T-helper 2 cell (primary cell): ENCODE measurements at regions not wholly inside any gene's neighbourhood (a gene's known extent, or its start where the extent isn't known, plus 50 kb on each side); places are given as distances from the start of the nearest gene placed in this dataset.

Source experiments
- DNase-seq, 5 experiments: peaks; one replicate each; pipeline versions ENCODE4 v3.0.0 to v3.0.0-alpha.2; 2012 to 2022

DNA sequence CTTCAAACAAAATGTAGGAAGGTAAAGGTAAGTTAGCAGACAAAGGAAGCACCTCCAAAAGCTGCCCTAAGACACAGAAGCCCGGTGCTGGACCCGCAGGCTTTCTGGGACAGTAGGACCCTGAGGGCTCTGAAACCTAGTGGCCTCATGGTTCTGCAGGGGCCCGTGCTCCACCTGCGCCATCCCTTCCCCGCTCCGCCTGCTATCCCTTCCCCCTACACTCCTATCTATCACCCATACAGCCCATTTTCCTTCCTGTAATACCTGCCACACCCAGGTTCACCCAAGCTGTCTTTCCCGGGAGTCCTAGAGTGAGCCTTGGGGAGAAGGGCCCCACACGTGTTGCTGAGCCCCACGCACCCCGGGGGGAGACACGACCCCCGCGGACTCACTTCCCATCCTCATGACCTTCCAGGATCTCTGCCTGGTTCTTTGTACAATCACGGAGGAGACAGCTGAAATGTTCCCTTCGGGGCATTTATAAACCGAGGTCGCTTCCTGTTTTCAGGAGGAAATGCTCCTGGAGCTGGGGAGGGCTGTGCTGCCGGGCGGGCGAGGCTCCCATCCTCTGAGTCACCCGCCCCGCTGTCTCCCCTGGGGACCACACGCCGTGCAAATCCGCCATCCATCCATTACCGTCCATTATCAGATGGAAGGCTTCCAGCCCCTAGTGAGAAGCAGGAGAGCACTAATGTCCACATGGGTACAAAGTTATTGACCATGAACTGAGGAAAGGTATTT is 251.7 kb upstream of the PITRM1 start:
- no peak for DNase-seq

DNA sequence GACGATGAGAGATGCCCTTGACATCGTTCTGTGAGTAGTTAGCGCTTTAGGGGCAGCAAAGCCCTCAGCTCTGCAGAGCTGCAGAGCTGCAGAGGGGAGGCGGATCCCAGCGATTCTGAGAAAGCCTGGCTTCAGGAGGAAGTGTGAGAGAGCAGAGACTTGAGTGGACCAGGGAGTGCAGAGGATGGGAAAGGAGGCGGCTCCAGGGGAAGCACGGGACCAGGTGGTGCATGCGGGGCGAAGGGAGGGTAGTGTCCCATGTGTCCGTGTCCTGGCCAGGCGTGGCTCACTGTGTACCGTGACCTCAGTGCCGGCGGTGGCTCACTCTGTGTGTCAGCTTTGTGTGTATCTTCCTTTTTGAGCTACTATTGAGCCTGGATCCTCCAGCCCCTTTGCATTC is 250.8 kb upstream of the PITRM1 start:
- DNase-seq, result no peak

DNA sequence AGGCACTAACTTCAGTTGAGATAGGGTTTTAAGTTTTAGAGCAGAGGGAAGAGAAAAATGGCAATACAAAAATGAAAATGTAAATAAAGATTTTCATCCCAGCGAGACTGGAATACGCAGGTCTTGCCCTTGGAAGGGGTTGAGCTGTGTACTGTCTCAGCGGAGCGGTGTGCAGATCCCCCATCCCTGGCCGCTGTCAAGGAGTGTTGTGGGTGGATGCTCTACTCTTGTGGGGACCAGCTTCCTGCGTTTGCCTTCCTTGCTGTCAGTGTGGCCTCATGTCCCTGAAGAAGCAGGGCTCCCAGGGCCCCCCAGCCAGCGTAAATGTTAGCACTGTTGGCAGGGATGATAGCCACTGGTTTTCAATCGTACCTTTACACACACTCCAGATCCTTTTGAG is 249.7 kb upstream of the PITRM1 start:
- DNase-seq, result no peak

DNA sequence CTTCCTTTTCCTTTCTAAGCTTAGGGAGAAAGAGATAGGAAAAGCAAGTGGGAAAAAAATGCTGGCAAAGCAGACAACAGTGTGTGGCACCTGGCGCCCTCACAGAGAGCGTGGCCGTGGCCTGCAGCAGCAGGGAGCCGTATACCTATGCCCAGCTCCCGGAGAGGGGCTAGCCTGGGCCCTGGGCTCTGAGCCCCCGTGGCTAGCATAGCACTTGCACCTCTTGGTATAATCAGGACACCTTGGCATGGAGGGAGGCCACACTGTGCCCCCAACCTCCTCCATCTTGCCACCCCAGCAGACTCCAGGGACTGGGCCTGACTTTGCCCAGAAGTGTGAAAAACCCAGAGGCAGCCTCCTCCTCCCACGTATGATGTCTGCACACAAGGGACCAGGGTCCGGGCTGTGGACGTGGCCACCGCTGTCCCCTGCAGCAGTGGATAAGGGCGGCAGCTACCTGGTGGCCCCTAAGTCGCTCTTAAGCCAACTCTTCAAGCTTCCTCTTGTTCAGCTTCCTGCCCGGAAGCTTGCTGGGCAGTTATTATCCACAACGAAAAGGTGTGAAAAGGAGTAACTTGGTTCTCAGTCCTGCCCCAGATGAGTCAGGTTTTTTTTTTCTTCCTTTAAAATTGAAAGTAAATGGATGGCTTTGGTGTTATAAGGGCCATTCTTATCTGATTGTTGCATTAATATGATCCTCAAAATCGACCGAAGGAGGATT is 249.1 kb upstream of the PITRM1 start:
- peak in 1 of 5 experiments; percentile 37 for DNase-seq

DNA sequence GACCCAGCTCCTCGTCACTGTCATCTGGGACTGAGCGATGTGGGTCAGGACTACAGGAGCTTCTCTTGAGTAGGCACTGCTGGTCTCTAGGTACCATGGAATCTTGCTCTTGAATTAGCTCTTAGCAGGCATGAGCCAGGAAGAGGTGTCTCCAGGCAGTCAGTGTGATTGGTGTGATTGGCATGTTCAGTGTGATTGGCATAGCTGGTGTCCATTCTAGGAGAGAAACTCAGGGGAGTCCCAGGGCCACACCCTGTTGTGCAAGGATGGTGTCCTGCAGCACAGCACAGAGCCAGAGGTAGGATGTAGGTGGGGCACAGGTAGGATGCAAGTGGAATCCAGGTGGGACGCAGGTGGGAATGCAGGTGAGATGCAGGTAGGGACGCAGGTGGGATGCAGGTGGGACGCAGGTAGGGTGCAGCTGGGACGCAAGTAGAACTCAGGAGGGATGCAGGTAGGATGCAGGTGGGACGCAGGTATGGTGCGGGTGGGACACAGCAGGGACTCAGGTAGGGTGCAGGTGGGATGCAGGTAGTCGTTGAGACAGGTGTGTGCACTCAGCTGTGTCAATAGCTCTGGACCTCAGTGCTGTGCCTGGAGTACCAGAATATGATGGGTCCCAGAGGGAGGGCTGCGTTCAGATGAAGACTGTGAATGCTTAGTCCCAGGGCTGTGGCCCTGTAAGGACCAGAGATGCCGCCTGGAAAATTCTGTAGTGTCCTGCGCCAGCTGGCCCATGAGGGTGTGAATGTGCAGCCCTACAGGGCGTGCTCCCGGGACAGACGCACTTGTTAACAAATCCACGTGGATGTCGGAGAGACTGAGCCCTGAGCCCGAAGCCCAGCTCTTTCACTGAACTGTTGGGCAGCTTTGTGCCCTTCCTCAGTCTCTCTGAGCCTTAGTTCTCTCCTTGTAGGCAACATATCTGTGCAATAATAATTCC is 248.2 kb upstream of the PITRM1 start:
- peak in 1 of 5 experiments; percentile 21 for DNase-seq

DNA sequence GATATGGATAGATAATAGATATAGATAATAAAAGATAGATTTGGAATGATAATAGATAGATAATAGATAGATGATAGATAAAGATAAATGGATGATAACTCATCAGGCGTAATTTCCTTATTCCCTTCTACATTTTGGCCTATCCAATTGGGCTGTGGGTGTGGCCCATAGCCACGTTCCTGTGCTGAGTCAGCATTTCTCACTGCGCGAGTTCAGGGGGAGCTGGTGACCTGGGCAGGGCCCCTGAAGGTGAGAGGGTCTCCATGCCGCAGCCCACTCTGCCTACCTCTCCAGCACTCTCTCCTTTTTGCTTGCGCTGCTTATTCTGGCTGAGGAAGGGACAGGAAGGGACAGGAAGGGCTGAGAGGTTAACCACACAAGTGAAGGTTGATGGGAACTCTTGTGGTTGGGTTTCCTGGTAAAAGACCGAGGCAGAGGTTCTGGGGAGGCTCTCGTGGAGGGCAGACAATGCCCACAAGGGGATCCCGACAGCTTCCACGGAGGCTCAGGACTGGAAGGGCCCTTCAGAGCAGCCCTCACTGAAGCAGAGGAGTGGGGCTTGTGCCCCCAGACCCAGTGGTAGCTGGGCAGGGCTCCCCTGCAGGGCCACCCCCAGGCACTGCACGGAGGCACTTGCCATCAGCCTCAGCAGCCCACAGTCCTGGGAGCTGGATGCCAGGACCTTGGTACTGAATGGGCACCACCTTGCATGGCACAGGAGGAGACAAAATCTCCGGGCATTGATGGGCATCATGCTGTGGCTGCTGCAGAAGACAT is 247.3 kb upstream of the PITRM1 start:
- DNase-seq, result peak in 1 of 5 experiments; percentile 70

DNA sequence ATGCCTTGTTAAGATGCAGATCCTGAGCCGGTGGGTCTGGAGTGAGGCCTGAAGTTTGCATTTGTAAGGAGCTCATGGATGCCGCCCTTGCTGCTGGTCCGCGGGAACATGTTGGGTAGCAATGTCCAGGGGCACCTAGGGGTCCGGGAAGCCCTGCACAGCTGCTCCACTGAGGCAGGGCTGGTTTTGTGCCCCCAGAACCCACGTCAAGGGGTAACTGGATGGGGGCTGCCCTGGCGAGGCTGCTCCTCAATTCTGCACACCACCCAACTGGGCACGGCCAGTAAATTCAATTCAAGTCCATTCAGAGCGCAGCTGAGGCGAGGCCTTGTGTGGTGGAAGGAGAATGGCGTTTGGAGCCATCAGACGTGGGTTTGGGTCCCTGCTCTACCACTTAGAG is 246.3 kb upstream of the PITRM1 start:
- no peak for DNase-seq

DNA sequence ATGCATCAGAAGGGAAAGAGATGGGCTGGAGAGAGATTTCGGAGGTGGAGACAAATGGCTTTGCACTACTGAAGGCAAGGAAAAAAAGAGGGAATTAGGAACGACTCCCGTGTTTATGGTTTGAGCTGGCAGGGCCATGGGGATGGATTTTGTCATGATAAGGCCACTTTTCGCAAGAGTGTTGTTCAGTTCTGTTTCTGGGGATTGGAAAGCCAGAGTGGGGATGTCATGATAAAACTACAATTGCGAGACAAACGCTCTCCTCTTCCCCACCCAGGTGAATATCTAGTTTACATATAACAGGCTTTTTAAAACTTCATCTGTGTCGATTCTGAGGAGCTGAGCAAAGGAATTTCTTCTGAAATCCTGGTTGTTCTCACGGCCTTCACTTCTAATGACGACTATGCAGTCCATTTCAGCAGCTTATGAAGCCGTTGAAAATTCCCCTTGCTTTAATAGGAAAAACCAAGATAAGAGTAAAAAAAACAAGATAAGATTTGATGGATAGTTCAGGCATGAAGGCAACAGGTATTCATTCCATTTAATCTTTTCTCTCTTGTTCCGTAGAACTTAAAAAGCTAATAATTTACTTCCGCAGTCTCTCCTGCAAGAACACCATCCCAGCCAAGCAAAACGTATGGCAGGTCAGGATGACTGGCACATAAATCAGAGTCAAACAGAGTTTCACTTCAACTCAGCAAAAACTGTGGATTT is 245.6 kb upstream of the PITRM1 start:
- DNase-seq, result no peak

DNA sequence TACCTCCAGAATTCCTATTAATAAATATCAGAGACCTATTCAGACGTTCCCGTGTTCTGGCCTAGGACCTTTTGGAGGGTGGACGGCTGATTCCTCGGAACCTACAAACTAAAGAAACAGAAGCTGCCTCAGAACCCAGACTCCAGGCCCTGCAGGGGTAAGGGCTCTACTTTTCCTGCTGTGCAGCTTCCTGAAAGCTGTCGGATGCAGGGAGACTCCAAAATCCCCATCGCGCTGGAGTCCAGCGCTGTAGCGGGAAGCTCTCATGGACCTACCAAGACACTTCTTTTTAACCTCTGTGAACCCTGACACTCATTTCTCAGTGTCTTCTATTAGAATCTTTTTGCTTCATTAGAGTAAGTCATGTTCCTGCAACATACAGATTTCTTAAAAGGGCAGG is 244.5 kb upstream of the PITRM1 start:
- DNase-seq, result no peak

DNA sequence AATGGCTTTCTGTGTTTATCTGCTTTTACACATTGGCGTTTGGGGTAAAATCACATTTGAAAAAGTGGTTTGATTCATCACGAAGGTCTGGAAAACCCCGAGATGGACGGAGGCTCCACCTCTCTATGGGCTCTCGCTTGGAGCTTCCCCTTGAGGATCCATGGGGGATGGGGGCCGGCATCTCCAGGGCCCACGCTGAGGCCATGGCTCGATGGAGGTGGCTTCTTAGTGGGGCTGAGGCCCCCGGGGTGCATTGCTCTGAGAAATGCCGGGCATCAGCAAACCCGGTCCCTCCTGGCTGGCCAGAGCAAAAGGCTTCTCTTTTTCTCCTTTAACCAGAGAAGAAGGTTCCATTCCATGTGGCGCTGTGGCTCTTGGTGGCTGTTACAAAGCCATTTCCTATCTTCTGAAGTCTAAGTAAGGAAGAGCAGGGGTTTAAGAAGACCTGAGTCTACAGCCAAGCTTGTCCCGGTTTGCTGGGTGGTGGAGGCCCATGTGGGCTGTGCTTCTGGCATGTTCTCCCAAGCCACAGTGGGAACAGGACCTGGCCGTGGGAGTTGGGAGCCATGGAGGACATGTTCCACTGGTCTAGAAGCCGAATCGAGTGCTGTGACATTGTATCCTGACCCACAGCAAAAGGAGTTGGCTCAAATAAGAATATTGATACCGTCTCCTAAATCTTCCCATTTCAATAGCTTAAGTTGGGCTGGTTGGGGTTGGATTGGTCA is 243.5 kb upstream of the PITRM1 start:
- DNase-seq, result no peak

DNA sequence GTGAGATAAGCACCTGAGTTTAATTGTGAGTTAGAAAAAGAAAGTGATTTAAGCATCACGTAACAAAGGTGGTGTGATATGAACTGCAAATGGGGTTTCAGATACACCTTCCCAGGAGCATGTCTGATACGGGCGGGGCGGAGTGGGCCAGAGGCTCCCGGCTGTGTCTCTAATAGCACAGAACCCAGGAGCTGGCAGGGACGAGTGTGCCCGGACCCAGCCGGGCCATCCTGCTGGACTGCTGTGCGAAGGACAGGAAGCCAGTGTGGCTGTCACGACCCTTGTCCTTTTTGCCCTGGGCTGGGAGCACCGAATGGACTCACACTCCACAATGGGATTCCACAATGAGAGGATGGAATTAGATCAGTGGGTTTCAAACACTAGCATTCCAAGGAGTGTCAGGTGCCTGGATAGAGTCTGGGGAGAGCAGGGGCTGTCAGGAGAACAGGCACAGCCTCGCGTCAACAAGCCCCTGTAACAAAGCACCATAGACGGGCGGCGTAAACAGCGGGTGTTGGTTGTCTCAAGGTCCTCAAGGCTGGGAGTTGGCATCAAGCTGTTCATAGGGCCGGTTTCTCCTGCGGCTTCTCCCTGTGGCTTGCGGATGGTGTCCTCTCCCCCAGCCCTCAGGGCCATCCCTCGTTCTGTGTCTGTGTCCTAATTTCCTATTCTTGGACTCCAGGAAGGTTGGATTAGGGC is 242.6 kb upstream of the PITRM1 start:
- no peak for DNase-seq

DNA sequence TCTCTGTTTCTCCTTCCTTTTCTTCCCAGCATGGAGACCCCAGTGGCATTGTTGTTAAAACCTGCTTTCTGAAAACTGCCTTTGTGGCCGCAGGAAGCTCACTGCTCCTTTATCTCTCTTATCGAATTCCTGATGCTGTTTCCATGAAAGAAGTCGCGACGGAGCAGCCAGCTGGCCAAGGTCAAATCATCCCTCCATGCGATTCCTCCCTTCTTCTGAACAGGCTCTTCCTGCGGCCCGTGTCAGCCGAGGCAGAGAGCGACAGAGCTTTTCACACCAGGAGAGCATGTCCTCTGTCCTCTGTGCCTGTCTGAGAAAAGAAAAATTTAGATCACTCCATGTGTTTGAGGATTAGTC is 242.1 kb upstream of the PITRM1 start:
- DNase-seq, result no peak

DNA sequence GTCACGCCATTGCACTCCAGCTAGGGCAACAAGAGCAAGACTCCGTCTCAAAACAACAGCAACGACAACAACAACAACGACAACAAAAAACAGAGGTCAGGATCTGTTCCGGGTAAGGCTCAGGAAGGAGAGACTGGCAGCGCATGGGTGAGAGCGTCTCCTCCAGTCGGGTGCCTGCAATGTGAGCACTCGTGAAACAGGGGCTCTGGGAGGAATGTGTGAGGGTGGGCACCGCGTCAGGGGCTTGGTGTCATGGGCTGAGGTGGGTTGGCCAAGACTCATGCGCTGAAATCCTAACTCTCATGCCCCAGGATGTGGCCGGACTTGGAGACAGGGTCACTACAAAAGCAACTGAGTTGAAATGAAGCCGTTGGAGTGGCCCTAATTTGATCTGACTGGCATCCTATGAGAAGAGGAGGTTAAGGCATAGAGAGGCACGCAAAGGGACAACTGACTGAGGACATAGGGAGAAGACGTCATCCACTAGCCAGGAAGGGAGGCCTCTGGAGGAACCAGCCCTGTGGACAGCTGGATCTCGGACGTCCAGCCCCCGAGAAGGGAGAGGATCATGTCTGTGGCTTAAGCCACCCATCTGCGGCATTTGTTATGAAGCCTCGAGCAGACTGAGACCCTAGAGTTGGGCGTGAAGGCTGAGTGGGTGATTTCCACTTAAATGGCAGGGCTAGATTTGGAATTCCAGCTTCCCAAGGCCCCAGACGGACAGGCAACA is 241.5 kb upstream of the PITRM1 start:
- no peak for DNase-seq

DNA sequence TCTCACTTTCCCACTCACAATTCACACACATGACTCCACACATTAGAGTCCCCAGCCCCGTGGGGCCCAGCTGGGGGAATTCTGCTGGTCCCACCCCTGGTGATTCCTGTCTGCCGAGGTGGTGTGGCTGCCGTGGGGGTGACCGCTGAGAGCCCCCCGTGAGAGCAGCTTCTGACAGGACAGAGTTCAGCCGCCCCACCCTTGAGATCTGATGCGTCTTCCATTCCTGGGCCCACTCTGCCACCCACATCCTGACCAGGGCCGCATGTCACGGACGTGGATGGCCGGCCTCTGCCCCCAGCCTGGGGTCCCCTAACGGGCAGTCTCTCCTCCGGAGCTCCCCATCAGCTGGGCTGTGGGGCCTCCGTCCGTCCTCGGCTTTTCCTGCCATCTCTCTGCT is 240.1 kb upstream of the PITRM1 start:
- no peak for DNase-seq

DNA sequence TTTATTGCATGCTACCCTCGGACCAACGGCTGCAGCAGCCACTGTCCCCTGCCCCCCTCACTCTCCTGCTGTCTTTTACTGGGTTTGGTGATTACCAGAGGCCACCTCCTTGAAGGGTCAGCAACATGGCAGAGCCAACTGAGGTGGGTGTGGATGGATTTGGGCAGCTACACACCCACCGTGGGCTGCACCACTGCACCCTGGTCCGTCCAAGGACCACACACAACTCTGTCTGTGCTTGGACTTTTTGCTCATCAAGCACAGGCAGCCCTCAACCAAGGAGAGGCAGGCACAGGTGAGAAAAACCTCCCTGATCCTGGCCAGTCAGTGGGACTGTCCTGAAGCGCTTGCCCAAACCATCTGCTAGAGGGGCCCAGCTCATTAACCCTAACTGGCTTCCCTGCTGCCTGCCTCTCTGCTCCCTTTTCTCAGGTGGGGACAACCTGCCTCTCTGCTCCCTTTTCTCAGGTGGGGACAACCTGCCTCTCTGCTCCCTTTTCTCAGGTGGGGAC is 239.5 kb upstream of the PITRM1 start:
- DNase-seq, result no peak

DNA sequence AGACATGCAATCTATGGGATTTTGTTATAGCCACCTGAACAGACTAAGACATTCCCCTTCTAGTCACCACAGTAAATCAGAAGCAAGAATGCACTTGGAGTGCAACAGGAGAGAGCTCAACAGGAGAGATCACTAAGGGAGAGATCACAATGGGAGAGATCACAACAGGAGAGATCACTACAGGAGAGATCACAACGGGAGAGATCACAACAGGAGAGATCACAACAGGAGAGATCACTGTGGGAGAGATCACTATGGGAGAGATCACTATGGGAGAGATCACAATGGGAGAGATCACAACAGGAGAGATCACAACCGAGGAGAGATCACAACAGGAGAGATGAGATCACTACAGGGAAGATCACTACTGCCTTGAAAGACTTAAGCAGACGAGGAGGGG is 238.5 kb upstream of the PITRM1 start:
- DNase-seq, result no peak

DNA sequence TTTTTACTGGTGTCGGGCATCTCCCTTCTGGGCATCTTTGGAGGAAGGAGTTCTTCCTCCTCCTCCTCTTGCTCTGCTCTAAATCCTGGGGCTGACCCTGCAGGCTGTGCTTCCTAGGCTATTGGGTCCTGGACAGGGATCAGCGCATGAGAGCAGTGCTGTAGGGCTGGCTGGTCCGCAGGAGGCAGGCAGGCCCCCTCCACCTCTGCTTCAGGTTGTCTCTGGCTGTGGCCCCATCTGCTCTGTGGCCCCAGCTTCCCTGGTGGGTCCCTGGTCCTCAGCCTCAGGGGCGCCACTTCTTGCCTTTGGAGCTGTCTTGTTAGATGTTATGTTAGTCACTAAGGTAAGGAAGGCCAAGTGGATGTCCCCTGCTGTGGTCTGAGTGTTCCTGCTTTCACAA is 237.3 kb upstream of the PITRM1 start:
- DNase-seq, result no peak

DNA sequence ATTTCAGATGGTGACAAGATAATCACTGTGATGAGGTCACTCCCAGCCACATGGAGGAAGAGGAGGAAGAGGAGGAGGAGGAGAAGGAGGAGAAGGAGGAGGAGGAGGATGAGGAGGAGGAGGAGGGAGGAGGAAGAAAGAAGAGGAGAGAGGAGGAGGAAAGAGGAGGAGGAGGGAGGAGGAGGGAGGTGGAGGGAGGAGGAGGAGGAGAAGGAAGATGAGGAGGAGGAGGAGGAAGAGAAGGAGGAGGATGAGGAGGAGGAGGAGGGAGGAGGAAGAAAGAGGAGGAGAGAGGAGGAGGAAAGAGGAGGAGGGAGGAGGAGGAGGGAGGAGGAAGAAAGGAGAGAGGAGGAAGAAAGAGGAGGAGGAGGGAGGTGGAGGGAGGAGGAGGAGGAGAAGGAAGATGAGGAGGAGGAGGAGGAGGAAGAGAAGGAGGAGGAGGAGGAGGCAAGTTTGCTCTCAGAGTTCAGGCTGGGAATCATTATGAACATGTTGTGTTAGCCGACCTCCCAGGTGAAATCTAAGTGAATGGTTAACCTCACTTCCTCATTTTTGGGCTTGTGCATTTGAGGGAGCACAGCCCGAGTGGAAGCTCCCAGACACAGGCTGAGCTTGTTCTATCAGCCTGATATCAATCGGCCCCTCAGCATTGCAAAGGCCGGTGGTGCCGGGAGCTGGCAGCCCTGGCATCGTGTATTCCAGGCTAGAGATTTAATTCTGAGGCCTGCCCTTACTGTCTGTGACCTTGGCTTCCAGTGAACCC is 236.2 kb upstream of the PITRM1 start:
- DNase-seq, result peak in 1 of 5 experiments; percentile 27

DNA sequence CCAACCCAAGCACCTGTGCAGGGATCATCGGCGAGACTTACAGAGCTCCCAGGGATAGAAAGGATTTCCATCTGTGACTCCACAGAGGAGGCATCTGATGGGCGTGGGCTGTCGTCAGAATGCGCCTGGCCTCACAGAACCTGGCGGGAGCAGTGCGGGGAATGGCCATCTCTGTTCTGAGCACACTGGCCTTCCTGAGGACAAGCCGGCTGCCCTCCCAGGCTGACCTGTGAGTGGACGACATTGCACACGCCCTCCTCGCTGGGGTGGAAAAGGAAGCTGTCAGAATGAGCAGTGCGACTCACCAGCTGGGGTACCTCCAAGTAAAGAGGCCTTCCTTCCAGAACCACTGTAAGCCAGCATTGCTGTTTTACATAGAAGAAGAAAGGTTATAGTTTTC is 234.6 kb upstream of the PITRM1 start:
- no peak for DNase-seq
